K562 (cell line): ENCODE measurements at regions not wholly inside any gene's neighbourhood (a gene's known extent, or its start where the extent isn't known, plus 50 kb on each side); places are given as distances from the start of the nearest gene placed in this dataset.

Experiments
- ATAC-seq: fragments of 200-7000 bp; cut with Tn5 transposase; 3 replicates; pipeline ENCODE4 v1.9.1; 2020; ENCODE audit warnings: moderate library complexity
- BruUV-seq: library from RNA; stranded (reverse); fragments of 400-500 nt; replicated peaks from 2 replicates; lab custom pipeline; 2021; lab: Mats Ljungman, UMichigan
- CTCF ChIA-PET: fragments of 300-600 bp; formaldehyde crosslinking; extraction: SDS; loops from one replicate; lab custom pipeline; 2021; ENCODE audit warnings: low intra/inter-chr PET ratio; lab: Yijun Ruan, JAX
- POLR2A ChIA-PET: fragments of 300-600, 350-650 bp; sonication (Branson Sonifier 250); formaldehyde crosslinking; extraction: SDS; loops from one replicate; lab custom pipeline; 2021; ENCODE audit warnings: antibody characterized with exemption, inconsistent platforms; lab: Yijun Ruan, JAX
- DNase-seq, 4 experiments: peaks; one replicate each; pipeline versions ENCODE4 v3.0.0 to v3.0.0-alpha.2; 2011 to 2018; ENCODE audit warnings: low spot score in 3 of 4, mixed read lengths in 3 of 4; ENCODE audit errors: extremely low read depth in 1 of 4
- FAIRE-seq: peaks from 2 replicates; lab custom pipeline; 2011; peaks lifted over from hg19 to GRCh38; lab: Jason Lieb, UNC
- H2AFZ ChIP-seq: 2 replicates; pipeline ENCODE4 v1.6.0; 2011; ENCODE audit warnings: low read depth, low read length, control low read depth, inconsistent platforms
- H3K27ac ChIP-seq: fragments of 200-600 bp; 3 replicates; pipeline ENCODE4 v1.8.0; 2011; ENCODE audit warnings: low read depth, mild to moderate bottlenecking, control low read depth, inconsistent platforms, low read length, moderate library complexity, mixed read lengths; ENCODE audit errors: extremely low read depth
- H3K27me3 ChIP-seq, 2 experiments: fragments of 300-600 bp in 1 of 2; 2 replicates in 1 of 2; 3 replicates in 1 of 2; pipeline versions ENCODE4 v1.6.0 to v1.8.0; 2011; ENCODE audit warnings: inconsistent platforms in 2 of 2, low read length in 2 of 2, mild to moderate bottlenecking in 1 of 2, mixed read lengths in 1 of 2, moderate library complexity in 1 of 2; ENCODE audit not compliant: control insufficient read depth in 2 of 2, insufficient read depth in 2 of 2
- H3K36me3 ChIP-seq: fragments of 300-600 bp; 3 replicates; pipeline ENCODE4 v1.8.0; 2011; ENCODE audit warnings: mild to moderate bottlenecking, low read length, inconsistent platforms; ENCODE audit not compliant: control insufficient read depth, insufficient read depth
- H3K4me1 ChIP-seq, 2 experiments: fragments of 200-600 bp in 1 of 2; replicated peaks in 1 of 2; 2 replicates in 1 of 2; 3 replicates in 1 of 2; pipeline versions ENCODE4 v1.5.1 to v1.8.0; 2011; ENCODE audit warnings: inconsistent platforms in 2 of 2, low read length in 2 of 2, mild to moderate bottlenecking in 1 of 2, mixed read lengths in 1 of 2, moderate library complexity in 1 of 2; ENCODE audit not compliant: control insufficient read depth in 2 of 2, insufficient read depth in 2 of 2
- H3K4me2 ChIP-seq: 2 replicates; pipeline ENCODE4 v1.6.1; 2011; ENCODE audit warnings: low read length, control low read depth, inconsistent platforms, mixed read lengths; ENCODE audit not compliant: insufficient read depth
- H3K4me3 ChIP-seq: fragments of 200-600 bp; sonication (generic), shearing (Covaris generic); 2 replicates; pipeline ENCODE4 v1.5.1; 2016; ENCODE audit warnings: control low read depth, inconsistent platforms
- H3K79me2 ChIP-seq: fragments of 200-600 bp; 3 replicates; pipeline ENCODE4 v1.8.0; 2011; ENCODE audit warnings: low read length, inconsistent platforms; ENCODE audit not compliant: control insufficient read depth, insufficient read depth
- H3K9ac ChIP-seq, 2 experiments: 2 replicates each; pipeline versions ENCODE4 v1.6.0 to v1.6.1; 2011; ENCODE audit warnings: low read depth in 2 of 2, low read length in 2 of 2, control low read depth in 1 of 2, inconsistent platforms in 1 of 2, mild to moderate bottlenecking in 1 of 2, mixed read lengths in 1 of 2; ENCODE audit not compliant: insufficient read depth in 1 of 2
- H3K9me1 ChIP-seq: one replicate; pipeline ENCODE4 v1.6.0; 2011; ENCODE audit warnings: inconsistent platforms, mild to moderate bottlenecking, low read length, moderate library complexity; ENCODE audit not compliant: control insufficient read depth, insufficient read depth
- H3K9me3 ChIP-seq: replicated peaks from 2 replicates; pipeline ENCODE4 v1.5.1; 2011; ENCODE audit warnings: low read depth, low read length, inconsistent platforms; ENCODE audit not compliant: control insufficient read depth, insufficient read depth
- H4K20me1 ChIP-seq: replicated peaks from 2 replicates; pipeline ENCODE4 v1.6.1; 2011; ENCODE audit warnings: low read length, inconsistent platforms, mixed read lengths; ENCODE audit not compliant: control insufficient read depth, insufficient read depth
- FOXJ2 ChIP-seq: fragments of 200-800 bp; sonication (Bioruptor generic); IDR thresholded peaks from 2 replicates; pipeline ENCODE4 v1.6.1; 2016; ENCODE audit warnings: missing genetic modification characterization, missing compliant biosample characterization
- HIVEP1 ChIP-seq: fragments of 250-450 bp; sonication (Bioruptor Pico); IDR thresholded peaks from 2 replicates; pipeline ENCODE4 v1.4.0; 2020; ENCODE audit warnings: mild to moderate bottlenecking
- HNRNPUL1 ChIP-seq: fragments of 200-400 bp; formaldehyde crosslinking; IDR thresholded peaks from 2 replicates; pipeline ENCODE4 v1.6.1; 2017; ENCODE audit warnings: low read length
- MBD1 ChIP-seq: fragments of 250-450 bp; sonication (Bioruptor Pico); IDR thresholded peaks from 2 replicates; pipeline ENCODE4 v1.8.0; 2022; ENCODE audit warnings: inconsistent platforms
- MCM7 ChIP-seq, 2 experiments: fragments of 450-650 bp; IDR thresholded peaks; 2 replicates each; pipeline ENCODE4 v1.6.1; 2016 to 2018
- POLR3A ChIP-seq: IDR thresholded peaks from 2 replicates; pipeline ENCODE4 v1.6.1; 2011; ENCODE audit warnings: borderline replicate concordance, mild to moderate bottlenecking, moderate library complexity; ENCODE audit not compliant: insufficient read length, insufficient read depth; ENCODE audit errors: extremely low read depth
- PRMT5 ChIP-seq: sonication (generic); formaldehyde crosslinking; IDR thresholded peaks from 2 replicates; pipeline ENCODE4 v1.5.0; 2020; ENCODE audit warnings: missing genetic modification reagents
- PTRF ChIP-seq: fragments of 450-650 bp; IDR thresholded peaks from 2 replicates; pipeline ENCODE4 v1.6.1; 2016; ENCODE audit warnings: mild to moderate bottlenecking, missing genetic modification characterization, missing compliant biosample characterization
- RB1 ChIP-seq: fragments of 450-650 bp; IDR thresholded peaks from 2 replicates; pipeline ENCODE4 v1.6.1; 2017; ENCODE audit warnings: low read depth, mild to moderate bottlenecking
- RHOXF2B ChIP-seq: fragments of 250-450 bp; sonication (Bioruptor Pico); conservative IDR thresholded peaks from 2 replicates; pipeline ENCODE4 v1.5.1; 2021
- SMC3 ChIP-seq: conservative IDR thresholded peaks from 2 replicates; pipeline ENCODE4 v1.6.1; 2011; ENCODE audit warnings: low read depth, low read length, improper control_type of control experiment; ENCODE audit not compliant: insufficient read depth
- TAF15 ChIP-seq: fragments of 200-400 bp; formaldehyde crosslinking; IDR thresholded peaks from 2 replicates; pipeline ENCODE4 v1.6.1; 2017; ENCODE audit warnings: mild to moderate bottlenecking, low read depth, low read length, moderate library complexity
- USF1 ChIP-seq: sonication (generic); formaldehyde crosslinking; IDR thresholded peaks from 2 replicates; pipeline ENCODE4 v1.9.0; 2022; ENCODE audit warnings: mild to moderate bottlenecking, missing genetic modification reagents
- XRCC5 ChIP-seq: fragments of 200-400 bp; formaldehyde crosslinking; IDR thresholded peaks from 2 replicates; pipeline ENCODE4 v1.6.1; 2017; ENCODE audit warnings: low read depth, mild to moderate bottlenecking, low read length
- ZNF239 ChIP-seq: fragments of 250-450 bp; sonication (Bioruptor Pico); IDR thresholded peaks from 2 replicates; pipeline ENCODE4 v1.4.0; 2020; ENCODE audit warnings: mild to moderate bottlenecking
- ZNF41 ChIP-seq: fragments of 250-450 bp; sonication (Bioruptor Pico); conservative IDR thresholded peaks from 2 replicates; pipeline ENCODE4 v1.4.0; 2020; ENCODE audit warnings: mild to moderate bottlenecking
- ZNF512 ChIP-seq: IDR thresholded peaks from 2 replicates; pipeline ENCODE4 v1.6.1; 2016; ENCODE audit warnings: missing genetic modification characterization, missing compliant biosample characterization
- ZNF76 ChIP-seq: fragments of 250-450 bp; sonication (Bioruptor Pico); IDR thresholded peaks from 2 replicates; pipeline ENCODE4 v1.4.0; 2020; ENCODE audit warnings: mild to moderate bottlenecking, moderate library complexity, borderline replicate concordance
- WGBS: fragments of 100-300 bp; shearing (Covaris generic); methylation state at CpG from one replicate; pipeline ENCODE4 v1.1.6; 2016; ENCODE audit warnings: low coverage, mixed read lengths; ENCODE audit not compliant: insufficient coverage; ENCODE audit errors: missing lambda C conversion rate; 5-methylcytosine and 5-hydroxymethylcytosine counted together
- in situ Hi-C: fragments of 300-500 bp; cut with MboI; formaldehyde crosslinking; loops from 4 replicates; pipeline ENCODE4 v1.15.0; 2018; ENCODE audit warnings: inconsistent platforms, mixed read lengths
- intact Hi-C: fragments of 100-400 bp; cut with micrococcal nuclease; formaldehyde crosslinking; loops from 2 replicates; pipeline ENCODE4 v1.14.2; 2022

GRCh38 chr2:144943986-144944385 lies 424.1 kb upstream of the ZEB2 start:
- no peak overlapping the region for H3K9ac ChIP-seq
- H3K4me1 ChIP-seq: peaks cover 0 to 9% of the 10 kb centered on the region in 2 experiments; a peak in 3 of 5 replicates
- intact Hi-C loops (no loop called here), in situ Hi-C loops (no loop called here)
- TF ChIP-seq HIVEP1 (no peak), RHOXF2B (CRISPR knock-in tag) (no peak), TAF15 (no peak), SMC3 (no peak), ZNF239 (no peak), FOXJ2 (tag) (no peak), RB1 (no peak), USF1 (CRISPR knock-in tag) (no peak), PTRF (no peak), MBD1 (CRISPR knock-in tag) (no peak), POLR3A (no peak), ZNF512 (no peak), MCM7 (IDR thresholded peaks at IDR 0.05) (no peak), ZNF76 (no peak), ZNF41 (CRISPR knock-in tag) (no peak), HNRNPUL1 (no peak), XRCC5 (no peak), PRMT5 (CRISPR knock-in tag) (no peak)
- no peak overlapping the region for H3K27ac ChIP-seq
- BruUV-seq: no TSS peak
- no peaks in the 10 kb centered on the region for H3K79me2 ChIP-seq
- no peak for DNase-seq
- no peak overlapping the region for H3K4me3 ChIP-seq
- no peak overlapping the region for H3K4me2 ChIP-seq
- H4K20me1 ChIP-seq: no peaks in the 10 kb centered on the region
- WGBS: 49% methylated on average over 2 of the region's 2 CpGs
- ATAC-seq: no peak
- ChIA-PET CTCF (no interaction called here), POLR2A (interaction anchor here (0.6 to 1.2 kb wide), 2 partner anchors 14 to 131 kb away, joined by 3 read pairs; no protein-coding TSS in a partner anchor)
- no peaks in the 10 kb centered on the region for H3K27me3 ChIP-seq
- H2AFZ ChIP-seq: peak overlapping the region; percentile 88
- H3K36me3 ChIP-seq: no peaks in the 10 kb centered on the region
- 0 out of 2 replicates have a peak, but pooled peaks cover 6% of the 10 kb centered on the region for H3K9me3 ChIP-seq
- no peak for FAIRE-seq
- no peaks in the 10 kb centered on the region for H3K9me1 ChIP-seq
